ENCODE measurements at regions not wholly inside any gene's neighbourhood (a gene's known extent, or its start where the extent isn't known, plus 50 kb on each side); places are given as distances from the start of the nearest gene placed in this dataset.

- no peak for TF ChIP-seq CTCF (IDR thresholded peaks at IDR 0.05; ENCODE audit: control insufficient read depth, extremely low read depth, insufficient read depth)
- DNase-seq (ENCODE audit: low read depth): no peak
- no peak overlapping the region for H3K4me3 ChIP-seq (ENCODE audit: low read depth, low read length)
These were observed 54.9 kb upstream of the BOD1 start for GRCh38 chr5:173671121-173671949.

- H3K4me3 ChIP-seq (ENCODE audit: low read depth, low read length): no peak overlapping the region
- no peak for DNase-seq (ENCODE audit: low read depth)
- no peak for TF ChIP-seq CTCF (IDR thresholded peaks at IDR 0.05; ENCODE audit: control insufficient read depth, extremely low read depth, insufficient read depth)
These were observed 55.7 kb upstream of the BOD1 start for GRCh38 chr5:173672166-173672565.

- no peak for TF ChIP-seq CTCF (IDR thresholded peaks at IDR 0.05; ENCODE audit: control insufficient read depth, extremely low read depth, insufficient read depth)
- no peak overlapping the region for H3K4me3 ChIP-seq (ENCODE audit: low read depth, low read length)
- no peak for DNase-seq (ENCODE audit: low read depth)
These were observed 56.4 kb upstream of the BOD1 start for GRCh38 chr5:173672891-173673290.

GRCh38 chr5:173673295-173674101 lies 57.0 kb upstream of the BOD1 start:
- no peak for TF ChIP-seq CTCF (IDR thresholded peaks at IDR 0.05; ENCODE audit: control insufficient read depth, extremely low read depth, insufficient read depth)
- H3K4me3 ChIP-seq (ENCODE audit: low read depth, low read length): no peak overlapping the region
- no peak for DNase-seq (ENCODE audit: low read depth)

DNA sequence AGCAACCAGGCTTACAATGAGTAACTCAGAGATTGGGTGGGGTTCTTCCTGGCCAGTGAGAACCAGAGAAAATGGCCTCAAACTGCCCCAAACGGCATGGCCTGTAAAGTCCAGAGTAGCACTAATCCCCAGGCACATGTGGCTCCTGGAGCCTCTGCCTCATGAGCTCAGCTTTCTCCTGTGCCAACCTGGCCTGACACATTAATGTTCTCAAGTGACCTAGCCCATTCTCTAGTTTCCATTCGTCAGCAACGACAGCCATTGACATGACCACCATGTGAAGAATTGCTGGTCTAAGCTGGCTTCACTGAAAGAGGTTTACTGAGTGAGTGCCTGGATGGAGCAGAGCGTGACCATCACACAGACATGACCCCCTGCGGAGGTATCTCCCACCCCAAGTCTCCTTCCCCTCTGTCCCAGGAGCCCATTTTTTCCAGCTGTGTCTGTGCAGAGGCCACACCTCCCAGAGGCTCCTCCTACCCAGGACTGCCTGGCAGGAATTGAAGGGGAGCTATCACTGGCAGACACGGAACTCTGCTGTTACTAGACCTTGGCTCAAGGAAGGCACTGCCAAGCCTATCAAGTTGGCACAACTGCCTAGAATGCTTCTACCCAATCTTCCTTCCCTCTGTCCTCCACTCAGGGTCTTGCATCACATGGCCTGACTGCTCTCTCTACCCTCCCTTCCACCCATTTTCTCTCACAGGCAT lies 59.0 kb upstream of the BOD1 start:
- no peak for TF ChIP-seq CTCF (IDR thresholded peaks at IDR 0.05; ENCODE audit: control insufficient read depth, extremely low read depth, insufficient read depth)
- DNase-seq (ENCODE audit: low read depth): no peak

DNA sequence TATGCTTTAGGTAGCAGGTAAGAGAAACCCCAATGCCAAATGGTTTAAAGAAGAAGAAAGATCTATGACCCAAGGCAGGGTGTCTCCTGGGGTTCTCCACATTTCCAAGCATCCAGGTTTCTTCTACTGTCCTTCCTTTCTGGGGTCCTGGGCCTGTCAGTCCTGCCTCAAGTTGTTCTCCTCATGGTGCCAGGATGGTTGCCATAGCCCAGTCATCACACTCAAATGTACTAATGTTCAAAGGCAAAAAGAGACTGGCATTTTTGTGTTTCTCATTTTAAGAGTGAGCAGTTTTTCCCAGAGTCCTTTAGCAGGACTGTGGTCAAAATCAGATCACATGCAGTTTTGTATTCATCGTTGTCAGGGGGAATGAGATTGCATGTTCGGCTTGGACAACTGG lies 59.9 kb upstream of the BOD1 start:
- no peak for DNase-seq (ENCODE audit: low read depth)
- H3K4me3 ChIP-seq (ENCODE audit: low read depth, low read length): no peak overlapping the region
- no peak for TF ChIP-seq CTCF (IDR thresholded peaks at IDR 0.05; ENCODE audit: control insufficient read depth, extremely low read depth, insufficient read depth)

More for the DNA sequence above, 59.0 kb upstream of the BOD1 start:
- H3K4me3 ChIP-seq (ENCODE audit: low read depth, low read length): no peak overlapping the region
